ENCODE measurements at regions not wholly inside any gene's neighbourhood (a gene's known extent, or its start where the extent isn't known, plus 50 kb on each side); places are given as distances from the start of the nearest gene placed in this dataset.

DNA sequence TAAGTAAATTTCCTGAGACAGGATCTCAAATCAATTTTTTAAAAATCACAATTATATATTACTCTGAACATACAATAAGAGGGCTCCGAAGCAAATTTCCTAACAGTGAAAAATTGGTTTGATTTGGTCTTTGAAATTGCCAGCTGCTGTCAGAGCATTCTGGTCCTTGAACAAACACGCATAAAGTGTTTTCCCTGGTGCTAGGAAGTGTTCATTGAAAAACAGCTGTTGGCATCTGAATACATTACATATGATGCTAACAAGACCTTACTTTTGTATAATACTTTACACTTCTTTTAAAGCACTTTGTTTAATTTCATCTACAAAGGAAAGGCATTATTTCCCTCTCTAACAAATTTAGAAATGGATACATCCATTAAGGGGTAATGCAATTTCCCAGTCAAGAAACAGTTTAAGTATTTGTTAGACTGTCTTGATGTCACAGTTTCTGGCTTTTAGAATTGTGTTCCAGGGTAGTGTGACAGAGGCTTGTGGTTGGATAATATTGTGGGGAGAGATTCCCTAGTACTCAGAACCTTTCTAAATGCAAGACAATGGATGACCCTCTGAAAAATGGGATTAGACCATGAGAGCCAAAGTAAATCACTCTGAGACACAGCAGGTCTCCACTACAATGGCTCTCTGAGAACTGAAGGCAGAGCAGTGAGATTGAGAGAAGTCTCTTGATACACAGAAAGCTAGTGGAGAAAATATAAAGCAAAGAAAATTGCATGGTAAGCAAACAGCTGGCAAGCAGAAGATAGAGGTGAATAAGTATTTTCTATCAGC is 299.0 kb downstream of the TRIB2 start:
- no peak for DNase-seq (ENCODE audit: low spot score)

DNA sequence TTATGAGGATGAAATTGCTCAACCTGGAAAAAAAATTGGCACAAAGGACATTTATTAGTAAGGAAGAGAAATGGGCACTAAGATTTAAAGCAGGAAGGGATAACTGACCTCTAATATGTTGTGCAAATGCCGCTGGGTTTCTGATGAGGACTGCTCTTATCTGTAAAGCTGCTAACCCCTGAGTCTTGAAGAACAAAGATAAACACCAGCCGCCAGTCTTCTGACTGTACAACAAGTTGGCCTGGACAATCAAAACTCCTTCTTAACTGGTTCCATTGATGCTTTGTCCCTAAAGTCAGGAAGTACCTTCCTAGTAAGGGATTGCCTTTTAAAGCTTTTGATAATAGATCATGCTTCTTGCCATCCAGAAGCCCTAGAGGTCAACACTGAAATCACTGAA is 301.8 kb downstream of the TRIB2 start:
- no peak for DNase-seq (ENCODE audit: low spot score)

DNA sequence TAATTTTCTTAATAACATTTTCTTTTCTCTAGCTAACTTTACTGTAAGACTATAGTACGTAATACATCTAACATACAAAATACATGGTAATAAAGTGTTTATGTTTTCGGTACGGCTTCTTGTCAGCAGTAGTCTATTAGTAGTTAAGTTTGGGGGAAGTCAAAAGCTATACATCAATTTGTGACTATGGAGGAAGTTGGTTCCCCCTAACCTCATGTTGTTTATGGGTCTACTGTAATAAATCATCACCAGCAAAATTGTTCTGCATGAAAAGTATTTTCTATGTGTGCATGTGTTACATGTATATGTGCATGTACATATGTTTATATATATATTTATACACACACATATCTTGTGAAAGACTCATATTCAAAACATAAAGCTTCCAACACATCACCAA is 303.0 kb downstream of the TRIB2 start:
- no peak for DNase-seq (ENCODE audit: low spot score)

DNA sequence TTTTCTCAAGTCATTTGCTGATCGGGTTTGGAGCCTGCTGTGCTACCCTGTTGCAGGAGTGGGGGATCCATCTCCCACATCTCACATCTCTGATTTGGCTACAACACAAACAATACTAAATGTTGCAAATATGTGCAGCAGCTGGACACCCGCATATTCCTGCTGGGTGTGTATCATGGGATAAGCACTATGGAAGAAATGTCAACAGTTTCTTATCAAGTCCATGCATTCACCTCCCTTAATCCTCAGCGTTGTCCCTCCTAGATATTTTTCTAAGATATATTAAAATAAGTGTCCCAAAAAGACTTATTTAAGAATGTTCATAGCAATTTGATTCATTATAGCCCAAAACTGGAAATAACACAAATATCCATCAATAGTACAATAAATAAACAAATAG is 303.7 kb downstream of the TRIB2 start:
- no peak for DNase-seq (ENCODE audit: low spot score)

DNA sequence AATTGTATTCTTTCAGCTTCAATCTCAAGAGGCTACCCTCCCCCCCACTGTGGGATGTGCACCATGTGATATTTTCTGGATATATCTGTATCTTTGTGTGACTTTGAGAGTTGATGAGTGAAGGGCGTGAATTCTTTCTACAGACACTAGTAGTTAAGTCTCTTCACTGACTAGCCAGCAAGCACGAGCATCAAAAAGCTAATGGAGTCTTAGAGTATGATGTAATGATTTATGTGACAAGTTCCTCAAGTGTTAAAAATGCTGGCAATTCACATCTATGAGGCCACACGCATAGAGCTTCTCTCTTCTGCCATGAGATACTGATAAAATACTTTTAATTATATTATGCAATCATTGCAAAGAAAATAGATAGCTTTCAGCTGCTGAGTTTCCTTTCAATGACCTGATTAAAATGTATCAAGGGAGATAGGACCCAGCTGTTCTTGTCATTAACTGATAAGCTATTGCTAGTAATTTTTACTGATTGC is 304.8 kb downstream of the TRIB2 start:
- no peak for DNase-seq (ENCODE audit: low spot score)

DNA sequence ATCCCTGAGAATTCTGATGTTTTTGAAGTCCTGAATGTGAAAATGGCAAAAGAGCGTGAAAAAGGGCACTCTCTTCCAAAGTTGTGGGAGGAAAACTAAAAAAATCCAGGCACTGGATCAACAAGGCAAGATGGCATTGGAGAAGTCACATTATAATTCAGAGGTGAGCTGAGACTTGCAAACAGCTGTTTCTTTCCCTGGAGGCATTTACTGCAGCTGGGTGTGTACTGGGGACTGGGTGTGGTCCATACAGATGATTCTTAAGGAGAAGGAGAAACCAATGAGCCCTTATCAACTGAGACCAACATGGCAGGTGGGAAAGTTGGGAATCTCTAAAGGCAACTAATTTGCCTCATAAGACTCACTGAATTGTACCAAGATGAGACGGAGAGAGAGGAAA is 313.9 kb downstream of the TRIB2 start:
- DNase-seq (ENCODE audit: low spot score), result no peak

DNA sequence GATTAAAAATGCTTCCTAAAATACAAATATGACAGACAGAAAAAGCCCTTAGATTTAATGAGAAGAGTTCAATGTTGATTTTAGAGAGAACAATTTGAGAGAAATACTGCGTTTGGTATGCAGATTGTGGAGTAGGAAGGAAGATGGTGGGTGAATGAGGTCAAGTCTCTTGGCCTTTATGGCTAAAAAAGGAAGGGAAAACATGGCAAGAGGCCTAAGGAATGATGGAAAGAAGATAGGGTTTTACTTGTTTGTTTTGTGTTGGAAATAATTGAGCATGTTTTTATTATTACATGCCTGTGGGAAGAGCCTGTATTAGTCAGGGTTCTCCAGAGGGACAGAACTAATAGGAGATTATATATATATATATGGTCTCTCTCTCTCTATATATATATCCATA is 318.1 kb downstream of the TRIB2 start:
- no peak for DNase-seq (ENCODE audit: low spot score)

DNA sequence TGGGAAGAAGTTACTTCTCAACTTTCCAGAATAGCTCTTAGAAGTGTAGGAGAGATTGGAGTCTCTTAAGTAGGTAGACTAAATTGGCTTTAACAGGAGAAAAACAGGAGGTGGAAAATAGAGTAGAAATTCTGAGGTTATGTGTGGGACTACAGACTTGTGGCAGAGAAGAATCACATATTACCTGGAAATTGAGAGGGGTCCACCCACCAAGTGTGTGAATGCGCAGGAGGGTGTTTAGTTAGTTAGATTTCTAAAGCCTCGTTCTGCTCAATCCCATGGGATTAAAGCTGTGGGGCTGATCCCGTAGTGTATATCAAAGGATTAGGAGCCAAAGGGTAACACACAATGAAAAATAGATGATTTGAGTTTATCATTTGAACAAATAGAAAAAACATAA is 319.1 kb downstream of the TRIB2 start:
- DNase-seq (ENCODE audit: low spot score), result no peak

DNA sequence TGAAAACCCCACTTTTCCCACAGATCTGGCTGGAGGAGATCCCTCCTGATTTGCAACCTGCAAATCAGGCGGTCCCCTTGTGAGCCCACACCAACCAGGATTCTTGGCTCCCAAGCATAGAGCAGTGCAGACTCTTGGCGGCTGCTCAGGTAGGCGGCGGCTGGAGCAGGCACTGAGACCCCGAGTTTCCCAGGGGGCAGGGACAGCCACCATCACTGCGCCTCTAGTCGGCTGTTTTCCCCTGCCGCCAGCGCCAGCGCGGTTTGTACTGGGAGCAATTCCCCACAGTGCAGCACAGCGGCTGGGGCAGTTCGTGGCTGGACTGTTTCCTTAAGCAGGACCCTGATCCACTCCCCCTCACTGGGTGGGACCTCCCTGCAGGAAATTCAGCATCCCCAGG is 323.3 kb downstream of the TRIB2 start:
- DNase-seq (ENCODE audit: low spot score), result no peak

DNA sequence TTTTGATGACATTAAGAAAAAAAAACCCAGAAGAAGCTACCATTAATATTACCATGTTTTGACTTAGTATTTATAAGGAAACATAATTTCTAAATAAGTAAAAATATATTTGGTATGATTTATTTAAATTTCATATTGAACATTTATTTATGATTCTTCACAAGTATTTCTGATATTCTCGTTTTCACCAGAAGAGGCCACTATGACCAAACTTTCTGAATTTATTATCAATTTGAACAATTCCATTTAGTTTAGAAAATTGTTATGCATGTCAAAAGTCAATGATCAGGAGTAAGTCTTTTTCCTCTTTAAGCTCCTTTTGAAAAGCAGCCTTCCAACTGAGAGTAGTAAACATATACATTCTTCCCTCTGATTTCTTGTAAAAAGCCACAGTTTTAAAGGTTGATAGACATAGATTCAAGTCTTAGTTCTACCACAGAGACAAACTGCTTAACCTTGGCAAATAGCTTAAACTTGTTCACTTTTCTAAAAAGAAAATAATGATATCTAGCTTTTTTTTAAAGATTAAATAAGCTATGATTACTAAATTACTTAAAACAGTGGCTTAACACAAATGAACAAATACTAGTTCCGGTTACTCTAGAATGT is 329.9 kb downstream of the TRIB2 start:
- no peak for DNase-seq (ENCODE audit: low spot score)

DNA sequence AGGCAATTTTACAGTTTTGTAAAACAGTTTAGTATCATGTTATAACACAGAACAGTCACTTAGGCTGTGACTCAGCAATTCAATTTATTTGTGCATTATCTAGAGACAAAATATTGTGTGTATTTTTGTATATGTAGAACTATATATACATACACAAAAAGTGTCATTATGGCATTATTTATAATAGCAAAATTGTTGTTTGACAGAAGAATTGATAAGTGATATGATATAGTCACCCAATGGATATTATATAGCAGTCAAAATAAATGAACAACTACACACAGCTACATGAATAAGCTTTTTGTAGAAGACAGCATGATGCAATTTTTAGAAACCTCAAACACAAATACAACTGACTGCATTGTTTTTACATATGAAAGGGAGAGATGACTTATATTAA is 334.0 kb downstream of the TRIB2 start:
- no peak for DNase-seq (ENCODE audit: low spot score)

DNA sequence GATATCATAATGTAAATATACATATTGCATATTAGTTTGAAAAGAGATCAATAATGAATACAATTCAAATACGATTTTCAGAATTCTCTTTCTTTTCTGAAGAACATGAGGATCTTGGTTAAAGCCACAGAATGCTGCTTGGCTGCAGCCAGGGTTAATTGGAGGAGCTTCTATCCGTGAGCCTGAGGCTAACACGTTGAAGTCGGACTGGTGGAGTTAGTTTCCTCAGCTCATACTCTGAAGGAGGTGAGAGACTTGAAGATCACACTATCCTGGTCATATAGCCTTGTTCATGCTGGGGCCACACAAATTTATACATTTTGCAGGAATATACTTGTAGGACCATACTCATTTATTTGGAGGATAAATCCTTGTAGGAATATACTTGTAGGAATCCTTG is 335.8 kb downstream of the TRIB2 start:
- no peak for DNase-seq (ENCODE audit: low spot score)

DNA sequence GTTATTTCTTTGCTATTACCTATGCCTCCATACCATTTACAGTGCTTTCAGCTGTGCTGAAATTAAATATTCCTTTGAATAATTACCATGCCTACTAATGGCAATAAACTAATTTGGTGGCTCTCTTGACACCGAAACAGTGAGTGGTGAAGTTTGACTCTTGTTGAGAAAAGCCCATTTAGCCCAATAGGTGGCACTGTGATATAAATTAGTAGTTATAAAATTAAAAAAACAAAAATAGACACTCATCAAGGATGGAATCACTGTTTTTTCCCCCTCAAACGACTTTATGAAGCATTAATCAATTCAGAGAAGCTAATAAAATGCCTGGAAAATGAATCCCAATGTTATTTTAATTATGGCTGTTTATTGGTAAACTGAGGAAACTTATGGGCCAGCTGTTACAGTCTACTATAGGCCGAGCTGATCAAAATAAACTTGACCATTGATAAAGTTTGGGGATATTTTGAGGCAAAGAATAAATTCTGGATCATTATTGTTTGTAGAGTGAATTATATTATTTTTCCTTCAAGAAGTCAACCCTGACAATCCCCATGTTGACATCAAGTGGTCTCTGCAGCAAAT is 339.6 kb downstream of the TRIB2 start:
- DNase-seq (ENCODE audit: low spot score), result no peak

DNA sequence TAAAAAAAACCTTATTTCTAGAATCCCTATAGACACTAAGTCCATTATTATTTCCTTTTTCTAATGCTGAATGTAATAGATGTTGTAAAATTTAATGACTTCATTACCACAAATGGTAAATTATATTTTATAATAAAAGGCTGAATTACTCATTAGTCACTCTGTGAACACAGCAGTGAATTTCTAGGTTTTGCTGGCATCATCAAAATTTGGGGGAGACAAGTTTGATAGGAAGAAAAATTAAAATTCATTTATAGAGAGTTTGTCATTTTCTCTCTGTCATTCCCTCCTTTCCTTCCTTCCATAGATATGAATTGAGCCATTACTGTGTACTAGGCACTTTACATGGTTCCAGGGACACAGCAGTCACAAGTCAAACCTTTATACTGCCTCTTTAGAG is 340.9 kb downstream of the TRIB2 start:
- no peak for DNase-seq (ENCODE audit: low spot score)

DNA sequence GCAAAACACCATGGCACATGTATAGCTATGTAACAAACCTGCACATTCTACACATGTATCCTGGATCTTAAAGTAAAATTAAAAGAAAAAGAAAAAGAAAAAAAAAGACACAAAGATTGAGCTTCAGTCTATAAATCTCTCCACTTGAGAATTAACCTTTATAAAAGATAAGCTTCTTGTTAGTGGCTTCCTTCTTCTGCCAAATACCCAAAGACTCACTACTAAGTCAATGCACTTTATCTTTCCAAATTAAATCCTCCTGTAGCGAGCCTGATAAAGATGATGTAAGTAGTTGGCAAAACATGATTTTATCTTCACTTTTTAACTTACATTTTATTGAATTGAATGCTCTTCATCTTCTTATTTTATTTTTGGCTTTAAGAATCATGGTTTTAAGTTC is 349.9 kb downstream of the TRIB2 start:
- DNase-seq (ENCODE audit: low spot score), result no peak

DNA sequence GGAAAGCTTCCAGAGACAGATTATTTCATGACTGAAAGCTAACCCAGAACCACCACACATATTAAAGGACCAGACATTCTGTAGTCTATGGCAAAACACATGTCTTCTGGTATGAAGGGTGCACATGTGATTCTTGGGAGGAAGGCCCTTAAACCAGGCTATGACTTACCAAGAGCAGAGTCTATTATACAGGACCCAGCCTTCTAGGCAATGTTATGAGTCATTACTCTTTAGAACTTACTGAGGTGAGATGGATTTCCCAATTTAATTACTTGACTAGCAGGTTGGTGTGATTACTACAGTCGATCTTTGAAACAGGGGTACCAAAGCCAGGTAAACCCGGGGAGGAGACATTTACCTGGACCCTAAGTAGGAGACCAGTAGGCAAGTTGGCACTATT is 350.8 kb downstream of the TRIB2 start:
- no peak for DNase-seq (ENCODE audit: low spot score)

DNA sequence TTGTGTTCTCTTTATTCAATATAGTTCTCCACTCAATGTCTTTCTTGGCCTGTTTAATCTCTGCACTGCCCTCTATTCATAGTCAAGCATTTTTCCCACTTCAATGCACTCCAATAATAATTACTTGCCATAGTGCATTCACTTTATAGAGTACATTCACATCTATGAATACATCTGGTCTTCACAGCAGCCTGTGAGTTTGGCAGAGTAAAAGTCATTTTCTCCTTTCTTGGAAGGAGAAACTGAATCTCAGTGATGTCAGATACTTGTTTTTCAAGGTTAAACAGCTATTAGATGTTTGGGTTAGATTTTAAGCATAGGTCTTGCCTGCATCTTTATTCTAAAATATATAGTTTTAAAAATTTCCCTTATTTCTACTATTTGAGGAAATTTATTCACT is 373.2 kb downstream of the TRIB2 start:
- DNase-seq (ENCODE audit: low spot score), result no peak

DNA sequence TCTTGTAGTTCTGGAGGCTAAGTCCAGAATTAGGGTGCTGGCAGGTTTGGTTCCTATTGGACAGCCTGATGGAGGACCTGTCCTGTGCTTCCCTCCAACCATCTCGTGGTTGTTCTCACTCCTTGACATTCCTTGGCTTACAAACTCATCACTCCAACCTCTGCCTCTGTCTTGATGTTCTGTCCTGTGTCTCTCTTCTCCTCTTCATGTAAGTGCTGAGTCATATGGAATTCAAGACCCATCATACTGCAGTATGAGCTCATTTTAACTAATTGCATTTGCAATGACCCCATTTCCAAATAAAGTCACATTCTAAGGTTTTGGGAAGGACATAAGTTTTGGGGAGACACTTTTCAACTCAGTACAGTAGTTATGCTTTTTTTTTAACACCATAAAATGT is 374.7 kb downstream of the TRIB2 start:
- DNase-seq (ENCODE audit: low spot score), result no peak

DNA sequence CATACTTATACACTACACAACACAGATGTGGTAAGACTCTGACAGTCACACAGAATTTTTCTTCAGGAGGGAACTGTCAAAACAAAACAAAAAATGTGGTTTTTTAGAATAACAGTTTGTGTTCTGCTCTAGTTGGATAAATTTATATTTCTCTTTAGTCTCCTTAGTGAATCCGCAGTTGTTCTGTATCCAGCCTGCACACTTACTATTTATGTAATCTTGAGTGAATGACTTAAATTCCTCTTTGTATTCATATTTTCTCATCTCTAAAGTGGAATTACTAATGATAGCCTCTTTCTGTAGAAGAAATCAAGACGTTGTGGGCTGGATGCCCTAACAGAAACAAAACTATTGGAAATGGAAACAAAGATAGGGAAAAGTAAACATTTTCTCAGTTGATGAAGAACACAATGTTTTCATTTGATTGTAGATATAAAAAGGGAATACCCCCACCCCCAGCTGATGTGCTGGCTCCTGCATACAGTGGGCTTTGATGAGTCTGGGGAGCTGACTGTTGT is 375.2 kb downstream of the TRIB2 start:
- DNase-seq (ENCODE audit: low spot score), result no peak

DNA sequence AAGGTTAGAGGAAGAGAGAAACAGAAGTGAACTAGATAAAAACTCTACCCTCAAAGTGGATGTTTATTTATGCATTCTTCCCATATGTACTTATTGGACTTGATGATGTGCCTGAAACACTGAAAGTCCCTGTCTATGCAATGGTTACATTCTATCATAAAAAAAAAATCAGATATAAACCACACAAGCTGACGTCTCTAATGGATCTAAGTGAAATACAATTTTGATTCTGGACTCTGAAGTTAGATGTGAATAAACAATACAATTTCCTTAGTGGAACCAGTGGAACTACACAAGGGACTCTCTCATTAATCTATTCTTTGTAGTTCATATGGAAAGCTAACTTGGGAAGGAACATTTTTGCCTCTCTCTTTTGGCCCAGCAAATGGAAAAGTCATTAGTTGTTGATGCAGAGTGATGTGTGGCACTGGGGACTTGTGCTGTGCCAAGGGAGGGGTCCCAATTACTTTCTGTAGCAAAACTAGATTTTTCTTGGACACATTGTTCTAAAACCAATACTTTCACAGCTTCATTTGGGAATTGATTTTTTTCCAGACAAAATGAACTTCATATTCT is 376.8 kb downstream of the TRIB2 start:
- no peak for DNase-seq (ENCODE audit: low spot score)

DNA sequence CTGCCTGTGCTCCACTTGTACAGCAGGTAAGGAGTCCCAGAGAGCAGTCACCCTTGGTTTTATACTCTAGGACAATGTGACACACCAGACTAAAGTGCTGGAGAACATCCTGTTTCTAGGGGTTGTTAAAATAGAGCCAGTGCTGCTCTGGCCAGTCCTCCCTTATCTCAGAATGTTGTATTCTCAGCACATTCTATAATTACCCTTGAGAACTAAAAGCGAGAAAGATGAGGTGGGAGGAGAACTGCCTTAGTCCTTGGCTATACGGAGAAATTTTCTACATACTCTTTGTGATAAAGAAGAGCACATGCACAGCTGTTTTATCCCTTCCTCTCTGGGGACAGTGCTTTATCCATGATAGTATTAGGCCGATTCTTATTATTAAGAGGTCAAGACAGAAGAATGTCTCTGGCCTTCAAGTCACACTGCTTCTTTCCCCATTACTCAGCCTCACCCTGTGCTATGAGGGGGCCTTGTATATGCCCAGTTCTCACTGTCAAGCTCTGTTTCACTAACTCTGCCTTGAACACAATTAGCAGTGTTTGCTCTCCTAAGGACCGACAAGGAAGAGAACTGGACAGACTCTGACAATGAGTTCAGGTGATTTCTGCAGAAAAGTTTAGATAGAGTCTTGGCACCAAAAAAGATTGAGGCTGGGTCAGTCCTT is 385.8 kb downstream of the TRIB2 start:
- no peak for DNase-seq (ENCODE audit: low spot score)

DNA sequence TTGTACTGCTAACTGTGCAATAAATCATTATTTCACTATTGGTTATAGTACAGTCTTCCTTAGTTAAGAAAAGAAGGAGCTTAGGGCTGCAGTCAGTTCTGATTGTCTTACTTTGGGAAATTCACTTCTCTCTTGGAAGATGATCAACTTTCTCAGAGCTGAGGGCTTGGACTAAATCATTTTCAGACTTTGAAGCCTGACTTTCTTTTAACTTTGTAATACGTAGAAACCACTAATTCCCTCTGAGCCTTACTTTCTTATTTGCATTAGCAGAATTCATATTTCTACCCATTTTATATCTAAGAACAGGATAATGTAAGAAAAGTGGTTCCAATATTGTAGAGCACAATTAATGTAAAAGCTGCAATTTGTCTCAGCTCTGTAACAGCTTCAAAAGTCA is 386.4 kb downstream of the TRIB2 start:
- DNase-seq (ENCODE audit: low spot score), result no peak
